Esophagus (tissue), 2 donors: ENCODE measurements at regions not wholly inside any gene's neighbourhood (a gene's known extent, or its start where the extent isn't known, plus 50 kb on each side); places are given as distances from the start of the nearest gene placed in this dataset.

Experiments used
- H3K27ac ChIP-seq, 2 donors: one replicate each; pipeline ENCODE4 v1.5.1; 2013; ENCODE audit warnings: low read depth in 2 of 2, mild to moderate bottlenecking in 2 of 2, inconsistent platforms in 1 of 2, low read length in 1 of 2, moderate library complexity in 1 of 2
- H3K27me3 ChIP-seq, 2 donors: one replicate each; pipeline ENCODE4 v1.6.1; 2013; ENCODE audit warnings: low read length in 2 of 2, control low read depth in 1 of 2, mild to moderate bottlenecking in 1 of 2; ENCODE audit not compliant: insufficient read depth in 2 of 2, control insufficient read depth in 1 of 2
- H3K36me3 ChIP-seq, 2 donors: one replicate each; pipeline ENCODE4 v1.6.1; 2013; ENCODE audit warnings: low read length in 1 of 2; ENCODE audit not compliant: control insufficient read depth in 2 of 2, insufficient read depth in 2 of 2
- H3K4me1 ChIP-seq, 2 donors: one replicate each; pipeline ENCODE4 v1.6.1; 2013; ENCODE audit warnings: low read length in 1 of 2; ENCODE audit not compliant: control insufficient read depth in 2 of 2, insufficient read depth in 2 of 2
- H3K4me3 ChIP-seq, 2 donors: one replicate each; pipeline ENCODE4 v1.5.1; 2013; ENCODE audit warnings: low read length in 2 of 2, mild to moderate bottlenecking in 2 of 2, low read depth in 1 of 2, moderate library complexity in 1 of 2
- H3K9me3 ChIP-seq, 2 donors: one replicate each; pipeline ENCODE4 v1.6.1; 2013; ENCODE audit warnings: mild to moderate bottlenecking in 2 of 2, low read depth in 1 of 2, low read length in 1 of 2, moderate library complexity in 1 of 2; ENCODE audit not compliant: control insufficient read depth in 2 of 2, insufficient read depth in 1 of 2
- WGBS, 2 donors: extraction: QIAGEN DNeasy Blood & Tissue Kit; methylation state at CpG; one replicate each; pipeline ENCODE4 v1.1.7; 2013; 5-methylcytosine and 5-hydroxymethylcytosine counted together
- donor health status: healthy with polysubstance abuse.
- donor health status: Bipolar disorder and iron deficiency.

DNA sequence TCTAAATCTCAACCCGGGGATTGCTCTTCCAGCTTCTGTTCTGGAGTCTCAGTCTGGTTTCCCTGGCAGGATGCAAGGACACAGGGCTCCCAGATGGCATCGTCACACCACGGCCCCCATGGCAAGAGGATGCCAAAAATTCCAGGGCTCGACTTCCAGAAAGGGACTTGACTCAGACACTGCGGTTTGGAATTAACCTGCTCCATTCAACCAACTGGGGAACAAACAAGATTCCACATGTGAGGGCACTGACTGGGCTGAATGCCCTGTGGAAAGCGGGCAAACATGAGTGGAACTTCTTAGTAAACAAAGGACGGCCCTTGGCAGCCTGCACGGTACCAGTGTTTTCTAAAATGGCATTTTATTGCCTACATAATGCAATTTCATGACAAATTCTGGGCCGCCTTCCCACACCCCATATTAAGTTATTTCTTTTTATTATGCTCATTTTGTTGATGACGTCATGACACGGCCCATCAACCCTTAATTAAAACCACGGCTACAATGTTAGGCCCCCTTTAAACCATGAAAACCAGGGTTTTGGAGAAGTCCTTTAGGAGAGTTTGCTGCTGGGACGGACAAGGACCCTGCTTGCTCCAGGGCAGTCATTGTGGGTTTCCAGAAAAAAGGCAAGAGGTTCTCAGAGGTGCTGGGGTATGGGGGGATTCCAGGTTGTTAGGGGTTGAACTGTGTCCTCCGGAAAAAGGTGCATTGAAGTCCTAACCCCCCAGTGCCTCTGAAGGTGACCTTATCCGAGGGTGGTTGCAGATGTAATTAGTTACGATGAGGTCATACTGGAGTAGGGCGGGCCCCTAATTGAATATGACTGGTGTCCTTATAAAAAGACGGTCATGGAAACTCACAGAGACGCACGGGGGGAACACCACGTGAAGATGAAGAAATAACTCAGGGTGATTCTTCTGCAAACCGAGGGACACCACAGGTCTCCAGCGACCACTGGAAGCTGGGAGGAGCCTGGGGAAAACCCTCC, 205.6 kb downstream of the FOXL1 start:
- 57 to 58% methylated on average over 23 of the region's 23 CpGs for WGBS, 2 donors
- no peak overlapping the region for H3K27ac ChIP-seq

DNA sequence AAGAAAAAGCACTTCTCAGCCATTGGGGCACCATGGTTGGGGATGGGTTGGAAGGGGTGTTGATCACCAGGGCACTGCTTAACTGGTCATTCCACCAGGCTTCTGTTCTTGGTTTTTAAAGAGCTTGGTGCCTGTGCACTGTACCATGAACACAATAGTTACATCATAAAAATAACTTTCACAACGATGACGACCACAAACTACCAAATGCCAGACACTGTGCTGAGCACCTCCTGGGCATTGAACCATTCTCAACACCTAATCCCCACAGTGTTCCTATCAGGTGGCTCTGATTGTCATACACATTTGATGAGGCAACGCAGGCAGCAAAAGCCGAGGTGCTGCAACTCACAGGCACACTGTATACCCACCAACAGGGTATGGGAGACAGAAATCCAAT, 208.0 kb downstream of the FOXL1 start:
- H3K4me1 ChIP-seq = no peaks in the 10 kb centered on the region
- no peak overlapping the region for H3K27ac ChIP-seq
- no peaks in the 10 kb centered on the region for H3K9me3 ChIP-seq
- WGBS, 2 donors = 85% methylated on average over 4 of the region's 4 CpGs
- no peaks in the 10 kb centered on the region for H3K36me3 ChIP-seq
- H3K4me3 ChIP-seq = no peak overlapping the region
- no peaks in the 10 kb centered on the region for H3K27me3 ChIP-seq

More for the DNA sequence above, 205.6 kb downstream of the FOXL1 start:
- Histone ChIP-seq H3K4me1 (no peaks in the 10 kb centered on the region), H3K36me3 (no peaks in the 10 kb centered on the region), H3K9me3 (no peaks in the 10 kb centered on the region), H3K27me3 (no peaks in the 10 kb centered on the region), H3K4me3 (no peak overlapping the region)

DNA sequence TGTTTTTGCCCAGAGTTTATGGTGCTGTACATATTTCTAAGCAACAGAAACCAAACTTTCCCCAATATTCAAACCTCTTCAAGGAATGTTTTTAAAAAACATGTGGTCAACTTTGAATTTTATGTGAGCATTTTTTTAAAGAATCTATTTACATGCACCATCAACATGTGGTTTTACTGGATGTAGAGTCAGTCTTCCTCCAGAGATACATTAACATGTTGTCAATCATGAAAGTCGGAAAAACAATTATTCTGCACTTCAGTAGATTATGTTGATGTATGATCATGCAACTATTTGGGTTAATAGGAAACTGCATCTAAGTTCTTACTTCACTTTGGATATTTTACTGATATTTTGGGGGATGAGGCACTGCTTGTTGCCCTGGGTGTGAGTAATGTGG, 208.6 kb downstream of the FOXL1 start:
- no peaks in the 10 kb centered on the region for H3K9me3 ChIP-seq
- H3K36me3 ChIP-seq = no peaks in the 10 kb centered on the region
- no peaks in the 10 kb centered on the region for H3K4me1 ChIP-seq
- H3K27ac ChIP-seq = no peak overlapping the region
- WGBS, 2 donors = 93 to 95% methylated on average over 1 of the region's 1 CpG
- H3K27me3 ChIP-seq = no peaks in the 10 kb centered on the region
- no peak overlapping the region for H3K4me3 ChIP-seq

DNA sequence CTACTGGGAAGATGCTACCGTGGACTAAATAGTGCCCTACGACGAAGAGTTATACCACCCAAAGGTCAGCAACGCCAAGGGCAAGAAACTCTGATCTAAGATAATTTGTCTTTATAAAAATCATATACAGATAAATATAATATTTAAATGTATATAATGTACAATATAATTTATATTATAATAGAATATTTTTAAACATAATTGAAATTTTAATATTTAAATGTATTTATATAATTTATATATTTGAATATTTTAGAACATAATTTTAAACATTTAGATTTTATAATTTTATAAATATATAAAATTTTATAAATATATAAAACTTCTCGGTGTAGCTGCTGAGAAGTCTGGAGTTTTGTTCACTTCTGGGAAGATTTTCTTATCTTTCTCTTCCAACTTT, 209.2 kb downstream of the FOXL1 start:
- no peaks in the 10 kb centered on the region for H3K27me3 ChIP-seq

DNA sequence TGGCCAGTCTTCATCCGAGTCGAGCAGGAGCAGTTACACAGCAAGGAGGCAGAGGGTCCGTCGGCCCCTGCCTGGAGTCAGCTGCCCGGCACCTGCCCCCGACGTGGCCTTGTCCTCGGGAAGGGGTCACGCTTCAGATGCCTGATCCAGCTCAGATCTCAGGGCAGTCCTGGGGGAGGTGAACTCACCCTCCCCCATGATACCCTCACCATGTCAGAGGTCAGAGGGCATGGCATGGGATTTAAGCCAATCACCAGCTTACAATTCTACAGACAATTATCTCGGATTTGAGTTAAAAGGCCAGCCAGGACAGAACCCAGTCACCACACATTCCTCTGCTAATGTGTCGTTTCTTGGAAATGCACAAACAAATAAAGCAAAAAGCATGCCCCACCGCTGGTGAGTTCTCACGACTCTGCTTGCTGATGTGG, 211.3 kb downstream of the FOXL1 start:
- 52 to 62% methylated on average over 13 of the region's 13 CpGs for WGBS, 2 donors
- Histone ChIP-seq H3K4me3 (no peak overlapping the region), H3K27me3 (no peaks in the 10 kb centered on the region), H3K27ac (no peak overlapping the region), H3K9me3 (no peaks in the 10 kb centered on the region), H3K36me3 (no peaks in the 10 kb centered on the region), H3K4me1 (no peaks in the 10 kb centered on the region)

More for the DNA sequence above, 209.2 kb downstream of the FOXL1 start:
- no peaks in the 10 kb centered on the region for H3K9me3 ChIP-seq
- H3K4me3 ChIP-seq = no peak overlapping the region
- no peaks in the 10 kb centered on the region for H3K36me3 ChIP-seq
- no peak overlapping the region for H3K27ac ChIP-seq
- H3K4me1 ChIP-seq = no peaks in the 10 kb centered on the region
- 73 to 76% methylated on average over 5 of the region's 5 CpGs for WGBS, 2 donors

DNA sequence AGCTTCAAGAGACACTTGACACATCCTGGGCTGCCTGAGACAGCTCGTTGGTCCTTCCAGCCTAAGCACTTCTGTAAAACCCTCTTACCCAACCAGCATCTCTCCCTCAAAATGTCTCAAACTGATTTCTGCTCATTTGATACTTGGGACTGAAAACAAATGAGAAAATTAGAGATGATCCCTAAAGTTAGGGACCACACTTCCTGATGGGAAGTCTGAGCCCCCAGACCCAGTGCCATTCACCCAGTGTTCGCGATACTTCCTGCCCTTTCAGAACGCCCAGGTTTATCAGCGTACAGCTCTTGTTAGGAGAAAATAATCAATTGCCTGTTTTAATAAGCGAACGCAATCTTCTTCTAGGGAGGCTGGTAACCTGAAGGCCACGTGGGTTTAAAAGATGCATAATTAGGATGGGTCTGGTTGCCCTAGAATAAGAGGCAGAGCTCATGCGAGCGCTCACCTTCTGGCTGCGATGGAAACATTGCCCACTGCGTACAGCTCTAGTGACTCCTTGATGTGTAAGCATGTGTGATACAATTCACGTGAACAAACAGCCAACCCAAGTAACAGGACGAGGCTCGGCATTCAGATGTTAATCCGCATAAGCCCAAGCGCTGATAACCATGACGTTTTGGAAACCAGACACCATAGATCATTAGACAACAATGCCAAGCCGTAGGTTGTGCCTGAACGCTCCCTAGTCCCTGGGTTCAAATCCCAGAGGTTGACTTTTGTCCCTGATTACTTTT, 213.1 kb downstream of the FOXL1 start:
- no peak overlapping the region for H3K27ac ChIP-seq
- no peak overlapping the region for H3K4me3 ChIP-seq
- H3K9me3 ChIP-seq = no peaks in the 10 kb centered on the region
- no peaks in the 10 kb centered on the region for H3K36me3 ChIP-seq
- H3K27me3 ChIP-seq = no peaks in the 10 kb centered on the region
- no peaks in the 10 kb centered on the region for H3K4me1 ChIP-seq
- WGBS, 2 donors = 52 to 55% methylated on average over 20 of the region's 20 CpGs

DNA sequence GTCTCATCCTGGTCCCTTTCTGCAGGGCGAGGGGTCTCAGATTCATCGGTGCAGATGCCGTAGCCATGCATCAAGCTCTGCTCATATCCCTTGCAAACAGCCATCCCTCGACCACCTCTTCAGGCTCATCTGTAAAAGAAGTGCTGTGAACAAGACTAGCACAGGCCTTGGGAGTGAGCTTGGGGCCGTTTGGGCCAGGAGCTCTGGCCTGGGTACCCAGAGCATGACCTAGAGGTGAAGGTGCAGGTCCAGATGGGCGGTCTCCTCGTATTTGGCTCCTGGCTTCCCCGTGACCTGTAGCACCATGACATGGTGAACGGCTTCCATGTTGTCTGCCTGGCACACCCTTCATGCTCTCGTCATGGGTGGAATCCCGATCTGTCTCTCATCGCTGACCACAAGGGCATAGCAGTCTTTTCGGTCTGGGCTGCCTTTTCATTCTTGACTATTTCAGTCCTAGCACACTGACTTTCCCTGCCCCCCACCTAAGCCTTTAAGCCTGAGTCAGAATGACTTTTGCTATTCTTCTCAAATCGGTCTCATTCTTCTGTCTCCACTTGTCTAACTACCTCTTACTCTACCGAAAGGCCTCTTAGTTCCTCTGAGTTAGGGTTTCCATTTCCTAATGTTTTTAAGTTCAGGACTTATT, 216.0 kb downstream of the FOXL1 start:
- no peaks in the 10 kb centered on the region for H3K27me3 ChIP-seq
- no peak overlapping the region for H3K4me3 ChIP-seq
- WGBS, 2 donors = 84 to 90% methylated on average over 15 of the region's 15 CpGs
- no peaks in the 10 kb centered on the region for H3K4me1 ChIP-seq
- no peaks in the 10 kb centered on the region for H3K9me3 ChIP-seq
- no peak overlapping the region for H3K27ac ChIP-seq
- no peaks in the 10 kb centered on the region for H3K36me3 ChIP-seq

DNA sequence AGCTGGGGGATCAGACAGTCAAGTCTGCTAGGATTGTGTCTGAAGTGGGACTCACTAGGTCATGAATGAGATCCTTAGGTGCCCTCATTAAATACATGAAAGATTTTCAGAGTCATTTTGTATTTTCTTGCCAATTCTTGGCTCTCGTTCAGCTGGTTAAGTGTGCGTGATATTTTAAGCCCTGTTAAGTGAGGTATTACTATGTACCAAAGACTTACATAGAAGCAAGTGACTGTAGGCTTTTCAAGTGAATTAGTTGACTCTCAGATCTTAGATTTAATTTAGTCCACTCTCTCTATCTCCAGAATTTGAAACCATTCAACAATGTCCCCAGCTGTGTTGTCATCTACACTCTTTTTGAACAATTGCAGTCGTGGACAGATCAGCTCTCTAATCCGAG, 219.4 kb downstream of the FOXL1 start:
- Histone ChIP-seq H3K27me3 (peaks cover 0 to 6% of the 10 kb centered on the region in 2 donors), H3K4me1 (no peaks in the 10 kb centered on the region), H3K27ac (no peak overlapping the region), H3K36me3 (no peaks in the 10 kb centered on the region), H3K4me3 (no peak overlapping the region), H3K9me3 (no peaks in the 10 kb centered on the region)
- 55 to 60% methylated on average over 4 of the region's 4 CpGs for WGBS, 2 donors

DNA sequence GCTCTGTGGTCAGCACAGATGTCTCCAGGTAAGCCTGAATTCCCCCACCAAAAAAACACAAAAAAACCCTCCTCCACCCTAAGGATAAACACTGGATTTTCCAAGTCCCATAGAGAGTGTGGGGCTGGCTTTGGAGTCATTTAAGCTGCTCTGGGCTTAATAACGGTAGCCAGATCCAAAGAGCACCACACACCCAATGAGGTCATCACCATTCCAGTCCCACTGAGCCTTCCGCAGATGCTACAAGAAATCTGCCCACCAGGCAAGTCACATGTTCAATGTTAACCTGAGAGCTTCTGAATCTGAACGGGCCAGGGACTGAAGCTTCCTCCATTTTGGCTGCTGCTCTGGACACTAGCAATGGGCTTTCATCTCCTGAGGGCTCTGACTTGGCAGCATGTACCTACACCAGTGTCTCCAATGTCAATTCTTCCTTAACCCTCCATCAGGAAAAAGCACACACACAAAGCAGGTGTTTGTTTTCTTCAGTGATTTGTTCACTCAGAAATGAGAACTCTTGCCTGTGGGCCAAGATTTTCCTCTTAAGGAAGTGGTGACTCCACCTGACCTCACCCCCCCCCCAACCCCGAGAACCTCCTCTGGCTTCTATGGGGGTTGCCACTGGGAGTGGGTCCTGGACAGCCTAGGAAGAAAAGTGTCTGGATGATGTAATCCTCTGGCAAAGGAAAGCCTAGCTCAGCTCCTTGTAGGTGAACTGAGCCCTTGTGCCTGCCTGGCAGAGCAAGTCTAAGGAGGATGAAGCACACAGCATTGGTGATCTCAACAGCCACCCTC, 220.1 kb downstream of the FOXL1 start:
- Histone ChIP-seq H3K4me1 (no peaks in the 10 kb centered on the region), H3K9me3 (no peaks in the 10 kb centered on the region), H3K4me3 (no peak overlapping the region), H3K27me3 (peaks cover 0 to 6% of the 10 kb centered on the region in 2 donors), H3K36me3 (no peaks in the 10 kb centered on the region), H3K27ac (no peak overlapping the region)
- 51 to 60% methylated on average over 4 of the region's 4 CpGs for WGBS, 2 donors
